Activated naive CD8-positive, alpha-beta T cell treated with anti-CD3 and anti-CD28 coated beads, Interleukin-2, amount 10 ng/mL, durations not matched to agents 7 days and 5 days (primary cell): ENCODE measurements at regions not wholly inside any gene's neighbourhood (a gene's known extent, or its start where the extent isn't known, plus 50 kb on each side); places are given as distances from the start of the nearest gene placed in this dataset.

ENCODE experiments used
- ATAC-seq: fragments of 150-1000 bp; cut with Tn5 transposase; one replicate; pipeline ENCODE4 v1.10.0; 2021; ENCODE audit warnings: low read depth, moderate library complexity
- POLR2A ChIA-PET: fragments of 350-600 bp; sonication (Branson Sonifier 250); formaldehyde crosslinking; loops from one replicate; lab custom pipeline; 2021; ENCODE audit warnings: antibody characterized with exemption; lab: Charles Lee
- DNase-seq: peaks from one replicate; pipeline ENCODE4 v3.0.0; 2021
- H3K27ac Mint-ChIP-seq: one replicate; pipeline ENCODE4 v1.8.0; 2022; ENCODE audit warnings: mild to moderate bottlenecking, mixed read lengths
- H3K27me3 Mint-ChIP-seq: one replicate; pipeline ENCODE4 v1.8.0; 2022; ENCODE audit warnings: mild to moderate bottlenecking, moderate library complexity, mixed read lengths
- H3K36me3 Mint-ChIP-seq: one replicate; pipeline ENCODE4 v1.8.0; 2021; ENCODE audit warnings: mild to moderate bottlenecking, mixed read lengths
- H3K4me1 Mint-ChIP-seq: one replicate; pipeline ENCODE4 v1.8.0; 2021; ENCODE audit warnings: mixed read lengths
- H3K4me3 Mint-ChIP-seq: one replicate; pipeline ENCODE4 v1.8.0; 2022; ENCODE audit warnings: mild to moderate bottlenecking, moderate library complexity, mixed read lengths
- H3K9me3 Mint-ChIP-seq: one replicate; pipeline ENCODE4 v1.8.0; 2021; ENCODE audit warnings: mixed read lengths

DNA sequence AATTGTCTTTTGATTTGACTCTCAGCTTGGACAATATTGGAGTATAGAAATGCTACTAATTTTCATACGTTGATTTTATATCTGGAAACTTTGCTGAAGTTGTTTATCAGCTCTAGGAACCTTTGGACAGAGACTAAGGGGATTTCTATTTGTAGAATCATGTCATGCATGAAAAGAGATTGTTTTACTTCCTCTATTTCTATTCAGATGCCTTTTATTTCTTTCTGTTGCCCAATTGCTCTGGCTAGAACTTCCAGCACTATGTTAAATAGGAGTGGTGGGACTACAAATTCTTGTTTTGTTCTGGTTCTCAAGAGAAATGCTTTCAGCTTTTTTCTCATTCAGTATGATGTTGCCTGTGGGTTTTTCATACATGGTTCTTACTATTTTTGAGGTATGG lies 112.8 kb upstream of the CDH12 start:
- Mint-ChIP-seq H3K4me1 (no peaks in the 10 kb centered on the region), H3K36me3 (no peaks in the 10 kb centered on the region), H3K27ac (no peak overlapping the region), H3K9me3 (peaks cover 5% of the 10 kb centered on the region), H3K4me3 (no peak overlapping the region), H3K27me3 (no peaks in the 10 kb centered on the region)
- DNase-seq: no peak
- POLR2A ChIA-PET: no interaction called here
- ATAC-seq: no peak

DNA sequence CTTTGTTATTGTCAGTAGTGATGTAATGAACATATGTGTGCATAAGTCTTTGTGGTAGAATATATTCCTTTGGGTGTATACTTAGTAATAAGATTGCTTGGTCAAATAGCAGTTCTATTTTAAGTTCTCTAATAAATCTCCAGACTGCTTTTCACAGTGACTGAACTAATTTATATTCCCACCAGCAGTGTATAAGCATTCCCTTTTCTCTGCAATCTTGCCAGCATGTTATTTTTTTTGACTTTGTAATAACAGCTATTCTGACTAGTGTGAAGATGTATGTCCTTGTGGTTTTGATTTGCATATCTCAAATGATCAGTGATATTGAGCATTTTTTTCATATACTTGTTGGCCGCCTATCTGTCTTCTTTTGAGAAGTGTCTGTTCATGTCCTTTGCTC lies 111.5 kb upstream of the CDH12 start:
- POLR2A ChIA-PET: no interaction called here
- DNase-seq: no peak
- Mint-ChIP-seq H3K4me1 (no peaks in the 10 kb centered on the region), H3K4me3 (no peak overlapping the region), H3K36me3 (no peaks in the 10 kb centered on the region), H3K27ac (no peak overlapping the region), H3K27me3 (no peaks in the 10 kb centered on the region), H3K9me3 (peaks cover 7% of the 10 kb centered on the region)
- ATAC-seq: no peak

DNA sequence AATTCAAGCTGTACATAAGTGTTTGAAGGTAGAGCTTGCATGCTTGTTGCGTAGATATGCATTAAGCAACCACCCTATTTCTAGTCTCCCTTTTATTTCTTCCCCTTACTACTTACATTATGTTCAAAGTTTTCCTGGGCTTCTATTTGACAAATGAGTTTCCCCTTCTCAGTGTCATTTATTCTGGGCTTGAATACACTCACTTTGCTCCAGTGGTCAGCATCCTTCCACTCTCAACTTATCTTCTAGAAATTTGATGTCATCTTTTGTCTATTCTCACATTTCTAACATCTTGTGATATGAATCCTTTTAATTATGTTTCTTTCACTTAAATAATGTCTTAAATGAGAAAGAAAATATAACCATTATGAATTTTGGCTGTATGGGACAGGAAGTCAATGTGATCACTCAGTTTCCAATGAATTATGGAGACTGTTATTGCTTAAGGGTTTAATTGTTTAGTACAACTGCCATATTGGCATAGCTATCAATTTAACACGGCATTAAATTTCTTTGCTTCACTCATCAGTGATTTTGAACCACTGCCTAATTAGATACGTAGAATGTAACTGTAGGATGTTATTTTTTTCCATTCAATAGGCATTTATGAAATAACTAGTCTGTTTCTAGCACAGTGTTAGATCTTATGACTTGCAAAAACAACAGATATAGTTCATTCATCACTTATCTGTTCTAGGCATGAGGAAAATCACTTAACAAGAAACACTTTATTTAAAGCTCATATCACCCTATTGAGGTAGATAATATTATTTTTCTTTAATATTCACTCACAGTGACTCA lies 105.5 kb upstream of the CDH12 start:
- Mint-ChIP-seq H3K27me3 (no peaks in the 10 kb centered on the region), H3K36me3 (no peaks in the 10 kb centered on the region), H3K4me3 (no peak overlapping the region), H3K27ac (no peak overlapping the region), H3K4me1 (no peaks in the 10 kb centered on the region), H3K9me3 (peaks cover 2% of the 10 kb centered on the region)
- ATAC-seq (no peak), DNase-seq (no peak)
- POLR2A ChIA-PET: no interaction called here

DNA sequence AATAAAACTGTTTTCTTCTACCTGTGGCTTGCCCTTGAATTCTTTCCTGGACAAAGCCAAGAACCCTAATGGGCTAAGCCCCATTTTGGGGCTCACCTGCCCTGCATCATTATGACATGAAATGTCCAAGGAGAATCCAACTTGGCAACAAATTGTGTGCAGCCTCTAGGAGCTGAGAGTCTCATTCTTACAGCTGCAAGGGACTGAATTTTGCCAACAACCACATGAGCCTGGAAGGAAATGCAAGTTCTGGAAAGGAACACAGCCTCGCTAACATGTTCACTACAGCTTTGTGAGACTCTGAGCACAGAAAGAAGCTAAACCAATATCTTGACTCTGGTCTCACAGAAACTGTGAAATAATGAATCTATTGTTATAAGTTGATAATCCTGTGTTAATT lies 94.8 kb upstream of the CDH12 start:
- POLR2A ChIA-PET: no interaction called here
- DNase-seq: no peak
- H3K27me3 Mint-ChIP-seq: no peaks in the 10 kb centered on the region
- ATAC-seq: no peak
- H3K4me1 Mint-ChIP-seq: no peaks in the 10 kb centered on the region
- no peaks in the 10 kb centered on the region for H3K9me3 Mint-ChIP-seq
- H3K27ac Mint-ChIP-seq: no peak overlapping the region
- H3K4me3 Mint-ChIP-seq: no peak overlapping the region
- H3K36me3 Mint-ChIP-seq: no peaks in the 10 kb centered on the region

DNA sequence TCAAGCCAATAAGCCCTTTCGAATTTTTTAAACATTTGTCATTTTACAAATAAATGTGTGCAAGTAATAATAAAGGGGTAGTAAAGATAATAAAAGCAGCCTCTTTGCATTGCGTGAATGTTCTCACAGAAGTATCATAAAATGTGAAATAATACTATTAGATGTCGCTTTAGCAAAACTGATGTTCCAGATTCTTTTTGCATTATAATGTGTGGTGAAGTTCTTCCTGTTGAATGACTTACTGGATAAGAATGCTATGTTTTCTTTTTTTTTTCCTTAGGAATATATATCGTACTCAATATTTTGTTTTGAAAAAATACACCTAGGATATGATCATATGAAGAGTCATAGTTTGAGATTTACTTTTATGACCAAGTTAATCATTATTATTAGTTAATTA lies 85.2 kb upstream of the CDH12 start:
- no peaks in the 10 kb centered on the region for H3K4me1 Mint-ChIP-seq
- DNase-seq (no peak), ATAC-seq (no peak)
- no peaks in the 10 kb centered on the region for H3K27me3 Mint-ChIP-seq
- H3K27ac Mint-ChIP-seq: no peak overlapping the region
- peaks cover 11% of the 10 kb centered on the region for H3K9me3 Mint-ChIP-seq
- POLR2A ChIA-PET: no interaction called here
- H3K36me3 Mint-ChIP-seq: no peaks in the 10 kb centered on the region
- H3K4me3 Mint-ChIP-seq: no peak overlapping the region

DNA sequence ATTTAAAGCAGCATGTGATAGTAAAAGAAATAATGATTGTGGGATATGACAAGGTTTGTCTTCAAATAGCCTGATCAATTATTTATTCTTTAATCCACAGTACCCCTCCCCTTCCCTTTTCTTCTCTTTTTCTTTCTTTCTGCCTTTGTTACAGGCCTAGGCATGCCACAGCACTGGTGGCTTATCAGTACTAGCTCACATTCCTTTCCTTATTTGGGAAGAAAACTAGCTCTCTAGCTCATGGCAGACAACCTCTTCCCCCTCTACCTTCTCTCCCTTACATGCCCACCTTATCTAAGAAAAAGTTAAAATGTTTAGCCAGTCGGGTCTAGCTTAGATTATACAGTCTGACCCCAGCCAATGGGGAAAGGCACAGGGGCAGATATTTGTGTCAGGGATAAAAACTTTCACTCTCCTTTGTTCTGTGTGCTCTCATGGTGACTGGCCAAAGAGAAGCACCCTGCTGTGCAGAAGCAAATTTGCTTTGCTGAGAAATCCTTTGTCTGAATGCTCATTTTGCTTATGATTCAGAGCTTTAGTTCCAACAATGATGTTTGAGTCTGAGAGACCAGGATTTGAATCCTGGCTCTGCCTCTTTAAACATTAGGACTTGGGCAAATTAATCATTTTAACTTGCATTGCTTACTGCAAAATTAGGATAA lies 75.8 kb upstream of the CDH12 start:
- POLR2A ChIA-PET: no interaction called here
- DNase-seq: no peak
- Mint-ChIP-seq H3K27ac (no peak overlapping the region), H3K9me3 (peaks cover 7% of the 10 kb centered on the region), H3K4me3 (no peak overlapping the region), H3K27me3 (no peaks in the 10 kb centered on the region), H3K36me3 (no peaks in the 10 kb centered on the region), H3K4me1 (no peaks in the 10 kb centered on the region)
- ATAC-seq: no peak

DNA sequence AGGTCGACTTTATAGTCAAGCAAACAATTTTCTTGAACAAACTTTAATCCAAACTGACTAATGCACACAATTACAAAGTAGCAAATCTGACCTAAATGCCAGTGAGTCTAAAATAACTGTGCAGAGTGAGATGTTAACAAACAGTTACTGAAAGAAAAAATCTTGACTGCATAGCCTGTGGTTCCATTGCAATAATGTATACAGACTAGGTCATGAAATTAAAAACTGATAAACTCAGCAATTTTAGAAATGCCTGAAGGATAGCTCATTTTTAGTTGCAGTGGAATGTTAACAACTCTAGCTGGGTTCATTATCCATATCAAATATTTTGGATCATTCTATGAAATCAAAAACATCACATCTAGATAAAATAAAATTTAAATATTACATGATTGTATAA lies 73.4 kb upstream of the CDH12 start:
- Mint-ChIP-seq H3K4me1 (no peaks in the 10 kb centered on the region), H3K4me3 (no peak overlapping the region), H3K36me3 (no peaks in the 10 kb centered on the region), H3K9me3 (peaks cover 5% of the 10 kb centered on the region), H3K27me3 (no peaks in the 10 kb centered on the region), H3K27ac (no peak overlapping the region)
- ATAC-seq (no peak), DNase-seq (no peak)
- POLR2A ChIA-PET: no interaction called here

DNA sequence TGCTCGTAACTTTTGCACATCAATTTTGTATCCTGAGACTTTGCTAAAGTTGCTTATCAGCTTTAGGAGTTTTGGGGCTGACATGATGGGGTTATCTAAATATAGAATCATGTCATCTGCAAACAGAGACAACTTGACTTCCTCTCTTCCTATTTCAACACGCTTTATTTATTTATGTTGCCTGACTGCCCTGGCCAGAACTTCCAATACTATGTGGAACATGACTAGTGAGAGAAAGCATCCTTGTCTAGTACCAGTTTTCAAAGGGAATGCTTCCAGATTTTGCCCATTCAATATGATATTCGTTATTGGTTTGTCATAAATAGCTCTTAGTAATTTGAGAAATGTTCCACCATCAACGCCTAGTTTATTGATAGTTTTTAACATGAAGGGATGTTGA lies 65.4 kb upstream of the CDH12 start:
- H3K36me3 Mint-ChIP-seq: no peaks in the 10 kb centered on the region
- no peaks in the 10 kb centered on the region for H3K27me3 Mint-ChIP-seq
- ATAC-seq: no peak
- no peak overlapping the region for H3K27ac Mint-ChIP-seq
- peaks cover 9% of the 10 kb centered on the region for H3K9me3 Mint-ChIP-seq
- no peak overlapping the region for H3K4me3 Mint-ChIP-seq
- DNase-seq: no peak
- no peaks in the 10 kb centered on the region for H3K4me1 Mint-ChIP-seq
- POLR2A ChIA-PET: no interaction called here

DNA sequence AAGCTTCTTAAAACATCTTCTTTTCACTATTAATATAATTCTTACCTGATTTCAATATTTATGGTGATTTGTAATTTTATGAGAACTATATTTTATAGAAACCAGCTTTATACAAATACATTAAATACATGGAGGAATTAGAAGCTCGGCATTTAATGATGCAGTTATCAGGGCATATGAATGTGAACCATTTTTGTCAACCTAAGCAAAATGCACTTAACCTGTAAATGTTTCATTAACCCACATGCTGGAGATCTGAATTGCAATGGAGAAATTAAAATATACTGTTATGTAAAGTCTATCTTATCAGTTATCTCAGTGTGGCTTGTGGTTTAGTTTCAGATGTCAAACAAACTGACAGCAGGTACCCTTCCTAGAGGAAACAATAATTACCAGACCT lies 63.2 kb upstream of the CDH12 start:
- ATAC-seq (no peak), DNase-seq (no peak)
- no peaks in the 10 kb centered on the region for H3K36me3 Mint-ChIP-seq
- peaks cover 5% of the 10 kb centered on the region for H3K9me3 Mint-ChIP-seq
- H3K27me3 Mint-ChIP-seq: no peaks in the 10 kb centered on the region
- H3K27ac Mint-ChIP-seq: no peak overlapping the region
- POLR2A ChIA-PET: no interaction called here
- no peak overlapping the region for H3K4me3 Mint-ChIP-seq
- H3K4me1 Mint-ChIP-seq: no peaks in the 10 kb centered on the region

DNA sequence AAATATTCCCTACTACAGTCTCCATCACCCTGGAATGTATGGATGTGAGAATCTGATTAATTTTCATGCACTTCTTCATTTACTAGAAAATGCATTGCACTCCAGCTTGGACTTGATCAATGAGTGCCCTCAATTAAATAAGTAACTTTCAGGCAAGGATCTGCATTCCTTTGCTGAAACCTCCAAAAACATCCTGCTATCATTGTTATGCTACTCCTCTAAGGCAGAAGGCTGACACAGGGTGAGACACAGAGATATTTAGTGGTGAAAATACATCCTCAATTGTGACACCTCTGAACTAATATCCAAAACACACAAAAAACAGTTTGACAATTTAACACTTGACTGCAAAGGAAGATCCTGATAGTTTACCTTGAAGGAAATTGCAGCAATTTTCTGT lies 57.9 kb upstream of the CDH12 start:
- H3K4me1 Mint-ChIP-seq: no peaks in the 10 kb centered on the region
- ATAC-seq (no peak), DNase-seq (no peak)
- H3K4me3 Mint-ChIP-seq: no peak overlapping the region
- no peak overlapping the region for H3K27ac Mint-ChIP-seq
- H3K9me3 Mint-ChIP-seq: no peaks in the 10 kb centered on the region
- POLR2A ChIA-PET: no interaction called here
- H3K36me3 Mint-ChIP-seq: no peaks in the 10 kb centered on the region
- no peaks in the 10 kb centered on the region for H3K27me3 Mint-ChIP-seq

DNA sequence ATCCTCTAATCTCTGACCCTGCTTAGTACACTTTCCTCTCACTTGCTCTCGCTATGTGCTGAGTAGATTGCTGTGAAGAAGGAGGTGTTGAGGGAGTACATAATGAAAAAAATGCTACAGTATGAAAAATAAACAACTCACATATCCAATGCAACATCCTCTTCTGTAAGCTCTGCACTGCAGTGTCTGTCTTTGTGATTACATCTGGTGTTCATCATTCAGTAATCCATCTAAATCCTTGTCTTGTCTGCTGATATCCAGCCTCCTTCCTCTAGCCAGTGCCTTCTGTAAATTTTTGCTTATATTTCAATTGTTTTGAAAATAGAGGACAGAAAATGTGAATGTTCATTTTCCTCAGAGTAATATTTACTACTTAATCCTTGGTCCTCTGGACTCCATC lies 57.4 kb upstream of the CDH12 start:
- H3K27me3 Mint-ChIP-seq: no peaks in the 10 kb centered on the region
- H3K4me1 Mint-ChIP-seq: no peaks in the 10 kb centered on the region
- no peak overlapping the region for H3K4me3 Mint-ChIP-seq
- POLR2A ChIA-PET: no interaction called here
- no peaks in the 10 kb centered on the region for H3K36me3 Mint-ChIP-seq
- no peak overlapping the region for H3K27ac Mint-ChIP-seq
- H3K9me3 Mint-ChIP-seq: no peaks in the 10 kb centered on the region
- ATAC-seq (no peak), DNase-seq (no peak)

DNA sequence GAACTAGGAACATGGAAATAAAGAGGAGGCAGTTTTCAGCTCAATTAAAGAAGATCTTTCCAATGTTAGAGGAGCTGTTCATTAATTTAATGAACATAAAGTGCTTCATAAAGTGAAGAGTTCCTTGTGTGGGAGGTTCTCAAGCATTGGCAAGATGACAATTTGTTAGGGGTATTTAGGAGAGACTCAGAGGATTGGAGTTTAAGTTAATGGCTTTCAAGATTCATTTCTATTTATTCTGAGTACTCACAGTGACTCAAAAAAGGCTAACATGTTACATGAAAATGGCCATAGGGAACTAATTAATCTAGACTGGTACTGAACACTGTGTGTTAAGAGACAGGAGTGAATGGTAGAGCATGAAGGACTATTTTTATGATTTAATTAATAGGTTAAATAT lies 55.4 kb upstream of the CDH12 start:
- Mint-ChIP-seq H3K27me3 (no peaks in the 10 kb centered on the region), H3K4me1 (no peaks in the 10 kb centered on the region), H3K4me3 (no peak overlapping the region), H3K27ac (no peak overlapping the region), H3K36me3 (no peaks in the 10 kb centered on the region), H3K9me3 (no peaks in the 10 kb centered on the region)
- DNase-seq (no peak), ATAC-seq (no peak)
- POLR2A ChIA-PET: no interaction called here

DNA sequence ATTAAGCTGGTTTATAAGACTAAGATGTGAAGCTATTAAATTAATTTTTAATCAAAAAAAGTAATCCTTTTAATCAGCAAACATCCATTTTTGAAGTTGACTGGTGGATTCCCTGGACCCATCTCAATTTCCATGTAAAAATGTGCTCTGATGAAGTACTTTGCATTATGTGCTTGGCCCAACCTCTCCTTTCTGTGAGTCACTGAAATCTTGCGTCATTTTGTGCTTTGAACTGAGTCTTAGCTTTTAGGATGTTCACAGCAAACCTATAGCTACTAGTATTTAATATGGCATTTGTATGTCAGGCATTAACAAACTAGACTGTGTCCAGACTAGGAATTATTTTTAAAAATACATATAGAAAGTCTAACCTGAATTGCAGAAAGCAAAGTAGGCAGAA lies 55.0 kb upstream of the CDH12 start:
- H3K4me1 Mint-ChIP-seq: no peaks in the 10 kb centered on the region
- DNase-seq (no peak), ATAC-seq (no peak)
- POLR2A ChIA-PET: no interaction called here
- H3K9me3 Mint-ChIP-seq: no peaks in the 10 kb centered on the region
- H3K27me3 Mint-ChIP-seq: no peaks in the 10 kb centered on the region
- no peak overlapping the region for H3K4me3 Mint-ChIP-seq
- H3K36me3 Mint-ChIP-seq: no peaks in the 10 kb centered on the region
- H3K27ac Mint-ChIP-seq: no peak overlapping the region
